ENCODE measurements at regions not wholly inside any gene's neighbourhood (a gene's known extent, or its start where the extent isn't known, plus 50 kb on each side); places are given as distances from the start of the nearest gene placed in this dataset.

DNA sequence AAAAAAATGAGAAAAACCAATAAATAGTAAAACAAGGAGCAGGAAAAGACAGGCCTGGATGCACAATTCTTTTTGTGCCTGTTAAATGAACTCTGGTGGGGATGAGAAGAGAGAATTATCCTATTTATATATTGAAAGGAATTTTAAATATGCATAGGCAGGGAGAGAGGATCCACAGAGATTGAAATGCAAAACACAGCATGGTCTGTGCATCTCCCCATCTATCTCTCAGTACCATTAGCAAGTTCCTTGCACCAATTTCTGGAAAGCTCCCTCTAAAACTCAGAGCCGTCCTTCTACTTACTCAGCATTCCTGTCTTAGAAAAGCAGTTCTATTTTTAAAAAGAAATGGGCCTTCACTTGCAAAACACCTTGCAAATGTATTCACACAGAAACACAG lies 502.3 kb upstream of the KLHL29 start:
- no peak for TF ChIP-seq POLR2A (IDR thresholded peaks at IDR 0.05)
- TF ChIP-seq, protein P1, sequence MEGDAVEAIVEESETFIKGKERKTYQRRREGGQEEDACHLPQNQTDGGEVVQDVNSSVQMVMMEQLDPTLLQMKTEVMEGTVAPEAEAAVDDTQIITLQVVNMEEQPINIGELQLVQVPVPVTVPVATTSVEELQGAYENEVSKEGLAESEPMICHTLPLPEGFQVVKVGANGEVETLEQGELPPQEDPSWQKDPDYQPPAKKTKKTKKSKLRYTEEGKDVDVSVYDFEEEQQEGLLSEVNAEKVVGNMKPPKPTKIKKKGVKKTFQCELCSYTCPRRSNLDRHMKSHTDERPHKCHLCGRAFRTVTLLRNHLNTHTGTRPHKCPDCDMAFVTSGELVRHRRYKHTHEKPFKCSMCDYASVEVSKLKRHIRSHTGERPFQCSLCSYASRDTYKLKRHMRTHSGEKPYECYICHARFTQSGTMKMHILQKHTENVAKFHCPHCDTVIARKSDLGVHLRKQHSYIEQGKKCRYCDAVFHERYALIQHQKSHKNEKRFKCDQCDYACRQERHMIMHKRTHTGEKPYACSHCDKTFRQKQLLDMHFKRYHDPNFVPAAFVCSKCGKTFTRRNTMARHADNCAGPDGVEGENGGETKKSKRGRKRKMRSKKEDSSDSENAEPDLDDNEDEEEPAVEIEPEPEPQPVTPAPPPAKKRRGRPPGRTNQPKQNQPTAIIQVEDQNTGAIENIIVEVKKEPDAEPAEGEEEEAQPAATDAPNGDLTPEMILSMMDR (IDR thresholded peaks at IDR 0.05) = no peak

All from heart left ventricle (tissue), 13 donors.